Islet of Langerhans (tissue), 1 donor: ENCODE measurements at regions not wholly inside any gene's neighbourhood (a gene's known extent, or its start where the extent isn't known, plus 50 kb on each side); places are given as distances from the start of the nearest gene placed in this dataset.

ENCODE experiments used
- FAIRE-seq: peaks from one replicate; lab custom pipeline; 2011; peaks lifted over from hg19 to GRCh38; lab: Jason Lieb, UNC

GRCh38 chr4:170777663-170778062, 687.9 kb upstream of the AADAT start:
- FAIRE-seq: no peak

- no peak for FAIRE-seq
Measured at GRCh38 chr4:170776983-170777382, 687.2 kb upstream of the AADAT start.

- FAIRE-seq: no peak
Measured at GRCh38 chr4:170775851-170776250, 686.1 kb upstream of the AADAT start.

- FAIRE-seq: no peak
Measured at GRCh38 chr4:170773709-170774273, 684.0 kb upstream of the AADAT start.

GRCh38 chr4:170772429-170772828, 682.7 kb upstream of the AADAT start:
- no peak for FAIRE-seq

GRCh38 chr4:170770664-170771063, 680.9 kb upstream of the AADAT start:
- FAIRE-seq: no peak

GRCh38 chr4:170769862-170770261, 680.1 kb upstream of the AADAT start:
- no peak for FAIRE-seq

GRCh38 chr4:170758988-170759387, 669.2 kb upstream of the AADAT start:
- no peak for FAIRE-seq

- FAIRE-seq: no peak
Measured at GRCh38 chr4:170750519-170750918, 660.8 kb upstream of the AADAT start.

GRCh38 chr4:170748975-170749374, 659.2 kb upstream of the AADAT start:
- FAIRE-seq: no peak

- FAIRE-seq: no peak
Measured at GRCh38 chr4:170743633-170744032, 653.9 kb upstream of the AADAT start.

- FAIRE-seq: no peak
Measured at GRCh38 chr4:170741856-170742255, 652.1 kb upstream of the AADAT start.

GRCh38 chr4:170736710-170737109, 647.0 kb upstream of the AADAT start:
- no peak for FAIRE-seq

- no peak for FAIRE-seq
Measured at GRCh38 chr4:170729897-170730296, 640.1 kb upstream of the AADAT start.

- no peak for FAIRE-seq
Measured at GRCh38 chr4:170729236-170729635, 639.5 kb upstream of the AADAT start.

GRCh38 chr4:170724191-170724590, 634.4 kb upstream of the AADAT start:
- FAIRE-seq: no peak

- no peak for FAIRE-seq
Measured at GRCh38 chr4:170723171-170723570, 633.4 kb upstream of the AADAT start.

GRCh38 chr4:170721812-170722373, 632.1 kb upstream of the AADAT start:
- no peak for FAIRE-seq

GRCh38 chr4:170716868-170717267, 627.1 kb upstream of the AADAT start:
- FAIRE-seq: no peak

- FAIRE-seq: no peak
Measured at GRCh38 chr4:170705907-170706306, 616.2 kb upstream of the AADAT start.

GRCh38 chr4:170700064-170700463, 610.3 kb upstream of the AADAT start:
- no peak for FAIRE-seq

- no peak for FAIRE-seq
Measured at GRCh38 chr4:170698334-170698733, 608.6 kb upstream of the AADAT start.

GRCh38 chr4:170697845-170698244, 608.1 kb upstream of the AADAT start:
- FAIRE-seq: no peak

GRCh38 chr4:170697045-170697444, 607.3 kb upstream of the AADAT start:
- FAIRE-seq: no peak

- FAIRE-seq: no peak
Measured at GRCh38 chr4:170691168-170691567, 601.4 kb upstream of the AADAT start.
